AG04449 (cell line): ENCODE measurements at regions not wholly inside any gene's neighbourhood (a gene's known extent, or its start where the extent isn't known, plus 50 kb on each side); places are given as distances from the start of the nearest gene placed in this dataset.

ENCODE experiments used
- CTCF ChIA-PET: fragments of 350-600 bp; formaldehyde crosslinking; extraction: SDS; loops from one replicate; lab custom pipeline; 2021; ENCODE audit warnings: antibody characterized with exemption; lab: Yijun Ruan, JAX
- POLR2A ChIA-PET: fragments of 400-600, 350-600 bp; formaldehyde crosslinking; extraction: SDS; loops from one replicate; lab custom pipeline; 2020; ENCODE audit warnings: antibody characterized with exemption, inconsistent platforms; lab: Yijun Ruan, JAX
- DNase-seq: peaks from one replicate; pipeline ENCODE4 v3.0.0-alpha.2; 2010; ENCODE audit warnings: low read depth, low spot score
- H3K4me3 ChIP-seq: 2 replicates; pipeline ENCODE4 v1.5.1; 2011; ENCODE audit warnings: low read depth, mild to moderate bottlenecking, control low read depth, low read length
- TF ChIP-seq, protein P1 (sequence below): IDR thresholded peaks from one replicate; pipeline ENCODE4 v1.5.1; 2011; ENCODE audit warnings: mild to moderate bottlenecking, moderate library complexity, low read length, control low read depth, inconsistent platforms; ENCODE audit not compliant: insufficient read depth; ENCODE audit errors: missing control alignments

DNA sequence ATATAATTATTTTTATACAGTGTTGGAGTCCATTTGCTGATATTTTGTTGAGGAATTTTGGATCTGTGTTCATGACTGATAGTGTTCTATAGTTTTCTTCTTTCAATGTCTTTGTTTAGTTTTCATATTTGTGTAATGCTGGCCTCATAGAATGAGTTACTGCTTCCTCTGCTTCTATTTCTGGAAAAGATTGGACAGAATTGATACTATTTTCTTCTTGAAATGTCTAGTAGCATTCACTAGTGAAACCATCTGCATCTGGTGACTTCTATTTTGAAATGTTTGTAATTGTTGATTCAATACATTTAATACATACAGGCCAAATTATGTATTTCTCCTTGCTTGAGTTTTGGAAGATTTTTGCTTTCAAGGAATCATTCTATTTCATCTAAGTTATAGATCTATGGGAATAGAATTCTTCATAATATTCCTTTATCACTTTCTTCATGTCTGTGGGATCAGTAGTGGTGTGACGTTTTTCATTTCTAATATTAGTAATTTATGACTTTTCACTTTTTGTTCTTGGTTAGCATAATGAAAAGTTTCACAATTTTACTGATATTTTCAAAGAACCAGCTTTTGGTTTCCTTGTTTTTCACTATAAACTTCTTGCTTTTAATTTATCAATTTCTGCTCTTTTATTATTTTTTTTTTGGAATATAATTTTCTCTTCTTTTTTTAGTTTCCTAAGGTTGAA is 509.9 kb upstream of the VRK2 start:
- DNase-seq, result no peak
- TF ChIP-seq, protein P1, sequence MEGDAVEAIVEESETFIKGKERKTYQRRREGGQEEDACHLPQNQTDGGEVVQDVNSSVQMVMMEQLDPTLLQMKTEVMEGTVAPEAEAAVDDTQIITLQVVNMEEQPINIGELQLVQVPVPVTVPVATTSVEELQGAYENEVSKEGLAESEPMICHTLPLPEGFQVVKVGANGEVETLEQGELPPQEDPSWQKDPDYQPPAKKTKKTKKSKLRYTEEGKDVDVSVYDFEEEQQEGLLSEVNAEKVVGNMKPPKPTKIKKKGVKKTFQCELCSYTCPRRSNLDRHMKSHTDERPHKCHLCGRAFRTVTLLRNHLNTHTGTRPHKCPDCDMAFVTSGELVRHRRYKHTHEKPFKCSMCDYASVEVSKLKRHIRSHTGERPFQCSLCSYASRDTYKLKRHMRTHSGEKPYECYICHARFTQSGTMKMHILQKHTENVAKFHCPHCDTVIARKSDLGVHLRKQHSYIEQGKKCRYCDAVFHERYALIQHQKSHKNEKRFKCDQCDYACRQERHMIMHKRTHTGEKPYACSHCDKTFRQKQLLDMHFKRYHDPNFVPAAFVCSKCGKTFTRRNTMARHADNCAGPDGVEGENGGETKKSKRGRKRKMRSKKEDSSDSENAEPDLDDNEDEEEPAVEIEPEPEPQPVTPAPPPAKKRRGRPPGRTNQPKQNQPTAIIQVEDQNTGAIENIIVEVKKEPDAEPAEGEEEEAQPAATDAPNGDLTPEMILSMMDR, result no peak
- CTCF ChIA-PET, result no interaction called here

DNA sequence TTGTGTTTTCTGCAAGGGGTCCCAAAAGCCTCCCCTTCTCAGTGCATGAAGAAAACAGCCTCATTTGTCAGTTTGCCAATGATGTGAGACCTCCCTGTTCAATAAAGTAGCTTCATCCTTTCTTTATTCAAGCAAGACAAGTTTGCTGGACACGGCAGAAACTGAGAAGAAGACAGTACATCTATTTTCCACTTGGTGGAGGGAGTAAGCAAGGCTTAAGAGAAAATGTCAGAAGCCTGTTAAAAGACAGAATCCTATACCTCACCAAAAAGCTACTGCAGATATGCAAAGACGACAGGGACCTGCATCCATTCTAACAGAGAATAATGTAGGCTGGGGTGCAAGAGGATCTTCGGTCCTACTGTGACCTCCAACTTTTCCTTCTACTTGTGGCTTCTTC is 506.8 kb upstream of the VRK2 start:
- ChIA-PET CTCF (no interaction called here), POLR2A (no interaction called here)
- TF ChIP-seq, protein P1, result no peak
- H3K4me3 ChIP-seq, result no peak overlapping the region
- no peak for DNase-seq

More for the DNA sequence above, 509.9 kb upstream of the VRK2 start:
- no peak overlapping the region for H3K4me3 ChIP-seq
- POLR2A ChIA-PET, result interaction anchor here (0.7 kb wide), 1 partner anchor 50 kb away, joined by 3 read pairs; no protein-coding TSS in a partner anchor

DNA sequence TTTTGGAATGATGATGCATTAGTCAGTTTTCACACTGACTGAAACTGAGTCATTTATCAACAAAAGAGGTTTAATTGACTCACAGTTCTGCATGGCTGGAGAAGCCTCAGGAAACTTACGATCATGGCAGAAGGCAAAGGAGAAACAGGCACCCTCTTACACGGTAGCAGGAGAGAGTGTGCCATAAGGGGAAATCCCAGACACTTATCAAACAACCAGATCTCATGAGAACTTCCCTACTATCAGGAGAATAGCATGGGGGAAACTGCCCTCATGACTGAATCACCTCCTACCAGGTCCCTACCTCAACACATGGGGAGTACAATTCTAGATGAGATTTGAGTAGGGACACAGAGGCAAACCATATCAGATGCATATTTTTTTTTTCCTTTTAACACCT is 504.5 kb upstream of the VRK2 start:
- ChIA-PET POLR2A (no interaction called here), CTCF (interaction anchor here (1.0 kb wide), 1 partner anchor 11 kb away, joined by 3 read pairs; no protein-coding TSS in a partner anchor)
- TF ChIP-seq, protein P1, result no peak
- H3K4me3 ChIP-seq, result no peak overlapping the region
- no peak for DNase-seq

DNA sequence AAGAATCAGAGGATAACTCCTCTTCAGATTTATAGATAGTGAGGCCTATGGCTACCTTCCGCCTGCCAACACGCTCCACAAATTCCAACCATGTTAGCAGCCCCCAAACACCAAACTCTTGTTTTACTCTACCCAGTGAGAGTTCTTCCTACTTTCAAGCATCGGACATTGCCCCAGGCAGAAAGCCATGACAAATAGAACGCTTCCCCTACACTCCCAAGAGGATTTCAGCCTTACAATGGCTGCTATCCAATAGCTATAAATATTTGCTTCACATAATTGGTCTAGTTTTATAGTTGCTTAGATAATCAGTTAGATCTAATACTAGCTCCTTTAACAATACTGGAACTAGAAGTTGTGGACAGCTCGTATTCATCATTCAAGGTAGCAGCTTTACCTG is 503.4 kb upstream of the VRK2 start:
- CTCF ChIA-PET, result no interaction called here
- H3K4me3 ChIP-seq, result no peak overlapping the region
- TF ChIP-seq, protein P1, result no peak
- DNase-seq, result no peak
- POLR2A ChIA-PET, result no interaction called here

DNA sequence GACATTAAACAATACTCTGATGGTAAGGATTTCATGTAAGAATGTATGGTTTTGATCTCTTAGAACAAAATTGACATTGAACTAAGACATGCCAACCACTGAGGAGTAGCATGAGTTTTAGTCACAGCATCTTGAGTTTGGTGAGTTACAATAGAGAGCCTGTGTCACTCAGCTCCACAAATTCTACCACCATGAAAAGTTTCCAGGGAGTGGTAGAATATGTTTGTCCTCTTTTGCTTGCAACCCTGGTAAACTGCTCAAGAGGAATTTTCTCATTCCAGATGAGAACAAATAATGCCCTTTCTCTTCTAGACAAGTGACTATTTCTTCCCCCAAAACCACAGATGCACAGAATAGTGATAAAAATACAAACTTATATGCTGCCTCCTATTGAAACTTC is 502.0 kb upstream of the VRK2 start:
- no peak overlapping the region for H3K4me3 ChIP-seq
- TF ChIP-seq, protein P1, result no peak
- POLR2A ChIA-PET, result no interaction called here
- CTCF ChIA-PET, result no interaction called here
- no peak for DNase-seq

DNA sequence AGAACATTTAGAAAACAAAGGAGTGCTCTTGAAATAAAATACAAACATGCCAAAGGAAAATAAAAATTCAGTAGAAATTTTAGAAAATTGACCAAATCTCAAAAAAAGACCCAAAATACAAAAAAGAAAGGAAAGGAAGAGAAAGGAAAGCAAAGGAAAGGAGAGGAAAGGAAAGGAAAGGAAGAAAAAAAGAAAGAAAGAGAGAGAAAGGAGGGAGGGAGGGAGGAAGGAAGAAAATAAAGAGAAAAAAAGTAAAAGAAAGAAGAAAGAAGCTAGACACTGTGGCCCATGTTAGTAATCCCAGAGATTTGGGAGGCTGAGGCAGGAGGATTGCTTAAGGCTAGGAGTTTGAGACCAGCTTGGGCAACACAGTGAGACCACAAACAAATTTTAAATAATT is 500.1 kb upstream of the VRK2 start:
- TF ChIP-seq, protein P1, result no peak
- H3K4me3 ChIP-seq, result no peak overlapping the region
- DNase-seq, result no peak
- ChIA-PET POLR2A (no interaction called here), CTCF (no interaction called here)
